ENCODE measurements at regions not wholly inside any gene's neighbourhood (a gene's known extent, or its start where the extent isn't known, plus 50 kb on each side); places are given as distances from the start of the nearest gene placed in this dataset.

DNA sequence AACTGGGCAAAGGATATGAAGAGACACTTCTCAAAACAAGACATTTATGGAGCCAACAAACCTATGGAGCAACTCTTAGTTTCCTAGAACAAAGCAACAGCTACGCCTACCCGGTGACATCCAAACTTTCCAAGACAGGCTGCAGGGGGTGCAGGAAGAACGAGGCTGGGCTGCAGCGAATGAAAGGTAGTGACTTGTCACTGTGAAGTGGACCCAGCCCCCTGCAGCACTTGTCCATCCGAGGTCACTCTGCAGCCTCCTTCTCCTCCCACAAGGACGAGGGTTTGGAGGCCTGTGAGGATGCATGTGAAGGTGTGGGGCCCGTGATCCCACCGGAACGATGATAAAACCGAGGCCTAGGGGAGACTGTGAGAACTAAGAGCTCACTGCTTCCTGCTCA, 192.6 kb upstream of the RPL38 start:
- H3K4me3 ChIP-seq (ENCODE audit: insufficient read depth, low read depth, low read length, poor library complexity, severe bottlenecking) = no peak overlapping the region
- H3K36me3 ChIP-seq (ENCODE audit: control insufficient read depth, insufficient read depth, low read length) = no peaks in the 10 kb centered on the region
- H3K4me1 ChIP-seq (ENCODE audit: control insufficient read depth, insufficient read depth, low read length, poor library complexity, severe bottlenecking) = peaks cover 4% of the 10 kb centered on the region
- DNase-seq = no peak
- H3K9me3 ChIP-seq (ENCODE audit: control insufficient read depth, low read length) = no peaks in the 10 kb centered on the region
- no peaks in the 10 kb centered on the region for H3K27me3 ChIP-seq (replicated peaks; ENCODE audit: control insufficient read depth, insufficient read depth, low read length, poor library complexity, severe bottlenecking)
- no peak overlapping the region for H3K27ac ChIP-seq (ENCODE audit: insufficient read depth, low read length, poor library complexity, severe bottlenecking)

DNA sequence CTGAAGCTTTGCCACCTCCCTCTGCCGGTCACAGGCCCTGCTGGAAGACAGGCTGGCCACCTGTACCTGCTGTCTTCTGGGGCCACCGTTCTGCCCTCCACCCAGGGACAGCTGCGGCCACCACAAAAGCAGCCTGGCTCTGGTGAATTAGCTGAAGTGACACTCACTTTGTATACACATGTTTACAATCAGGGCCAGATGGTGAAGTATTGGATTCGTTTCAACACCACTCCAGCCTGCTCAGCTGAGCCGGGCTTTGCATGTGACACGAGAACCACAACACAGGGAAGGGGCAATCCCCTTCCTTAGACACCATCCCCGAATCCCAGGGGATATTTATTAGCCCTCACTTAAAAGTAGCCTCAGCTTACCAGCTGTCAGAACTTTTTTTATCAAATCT, 191.5 kb upstream of the RPL38 start:
- DNase-seq = no peak
- Histone ChIP-seq H3K36me3 (ENCODE audit: control insufficient read depth, insufficient read depth, low read length) (no peaks in the 10 kb centered on the region), H3K9me3 (ENCODE audit: control insufficient read depth, low read length) (no peaks in the 10 kb centered on the region), H3K4me3 (ENCODE audit: insufficient read depth, low read depth, low read length, poor library complexity, severe bottlenecking) (no peak overlapping the region), H3K27me3 (replicated peaks; ENCODE audit: control insufficient read depth, insufficient read depth, low read length, poor library complexity, severe bottlenecking) (no peaks in the 10 kb centered on the region), H3K4me1 (ENCODE audit: control insufficient read depth, insufficient read depth, low read length, poor library complexity, severe bottlenecking) (peaks cover 4% of the 10 kb centered on the region), H3K27ac (ENCODE audit: insufficient read depth, low read length, poor library complexity, severe bottlenecking) (no peak overlapping the region)

GRCh38 chr17:74012465-74012864, 191.0 kb upstream of the RPL38 start:
- DNase-seq = peak in 1 of 3 donors; percentile 7
- peaks cover 4% of the 10 kb centered on the region for H3K4me1 ChIP-seq (ENCODE audit: control insufficient read depth, insufficient read depth, low read length, poor library complexity, severe bottlenecking)
- H3K36me3 ChIP-seq (ENCODE audit: control insufficient read depth, insufficient read depth, low read length) = no peaks in the 10 kb centered on the region
- H3K4me3 ChIP-seq (ENCODE audit: insufficient read depth, low read depth, low read length, poor library complexity, severe bottlenecking) = no peak overlapping the region
- no peaks in the 10 kb centered on the region for H3K27me3 ChIP-seq (replicated peaks; ENCODE audit: control insufficient read depth, insufficient read depth, low read length, poor library complexity, severe bottlenecking)
- H3K9me3 ChIP-seq (ENCODE audit: control insufficient read depth, low read length) = no peaks in the 10 kb centered on the region
- peak overlapping the region; percentile 16 for H3K27ac ChIP-seq (ENCODE audit: insufficient read depth, low read length, poor library complexity, severe bottlenecking)

GRCh38 chr17:74015316-74015715, 188.2 kb upstream of the RPL38 start:
- Histone ChIP-seq H3K4me3 (ENCODE audit: insufficient read depth, low read depth, low read length, poor library complexity, severe bottlenecking) (no peak overlapping the region), H3K27ac (ENCODE audit: insufficient read depth, low read length, poor library complexity, severe bottlenecking) (no peak overlapping the region), H3K36me3 (ENCODE audit: control insufficient read depth, insufficient read depth, low read length) (no peaks in the 10 kb centered on the region), H3K27me3 (replicated peaks; ENCODE audit: control insufficient read depth, insufficient read depth, low read length, poor library complexity, severe bottlenecking) (no peaks in the 10 kb centered on the region), H3K4me1 (ENCODE audit: control insufficient read depth, insufficient read depth, low read length, poor library complexity, severe bottlenecking) (peaks cover 4% of the 10 kb centered on the region), H3K9me3 (ENCODE audit: control insufficient read depth, low read length) (no peaks in the 10 kb centered on the region)
- no peak for DNase-seq

DNA sequence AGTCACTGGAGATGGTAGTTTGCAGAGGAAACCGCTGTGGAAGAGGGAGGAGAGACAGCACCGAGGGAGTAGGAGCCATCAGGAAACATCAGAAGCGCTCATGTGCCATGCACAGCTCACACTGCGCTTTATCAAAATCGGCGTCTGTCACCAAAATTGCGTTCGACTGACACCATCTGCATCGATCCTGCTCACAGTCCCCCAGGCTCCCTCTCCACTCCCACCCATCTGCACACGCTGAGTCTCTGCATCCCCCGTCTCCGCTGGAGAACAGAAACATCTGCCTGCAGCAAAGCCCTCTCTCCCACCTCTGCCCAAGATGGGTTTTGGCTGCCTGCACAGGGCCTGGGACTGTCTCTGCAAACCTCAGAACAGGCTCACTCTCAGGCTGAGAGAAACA, 187.5 kb upstream of the RPL38 start:
- Histone ChIP-seq H3K4me1 (ENCODE audit: control insufficient read depth, insufficient read depth, low read length, poor library complexity, severe bottlenecking) (peaks cover 4% of the 10 kb centered on the region), H3K36me3 (ENCODE audit: control insufficient read depth, insufficient read depth, low read length) (no peaks in the 10 kb centered on the region), H3K9me3 (ENCODE audit: control insufficient read depth, low read length) (no peaks in the 10 kb centered on the region), H3K27me3 (replicated peaks; ENCODE audit: control insufficient read depth, insufficient read depth, low read length, poor library complexity, severe bottlenecking) (no peaks in the 10 kb centered on the region), H3K4me3 (ENCODE audit: insufficient read depth, low read depth, low read length, poor library complexity, severe bottlenecking) (no peak overlapping the region), H3K27ac (ENCODE audit: insufficient read depth, low read length, poor library complexity, severe bottlenecking) (no peak overlapping the region)
- no peak for DNase-seq

DNA sequence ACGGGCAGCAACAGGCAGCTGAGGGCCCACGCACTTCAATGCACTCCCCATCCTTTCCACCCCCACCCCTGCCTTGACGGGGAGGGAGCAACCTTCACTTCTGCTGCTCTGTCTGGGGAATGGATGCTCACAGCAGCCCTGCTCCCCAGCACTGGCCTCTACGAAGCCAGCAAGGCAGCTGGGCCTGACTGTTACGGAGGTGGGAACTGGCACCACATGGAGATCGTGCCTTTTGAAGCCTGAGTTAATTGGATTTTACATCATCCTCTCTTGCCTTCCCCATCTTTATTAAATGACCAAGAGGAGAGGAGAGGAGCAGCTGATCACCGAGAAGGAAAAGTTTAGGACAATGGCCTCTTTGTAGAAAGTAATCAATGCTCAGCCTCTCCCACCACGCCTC, 187.0 kb upstream of the RPL38 start:
- Histone ChIP-seq H3K36me3 (ENCODE audit: control insufficient read depth, insufficient read depth, low read length) (no peaks in the 10 kb centered on the region), H3K27ac (ENCODE audit: insufficient read depth, low read length, poor library complexity, severe bottlenecking) (no peak overlapping the region), H3K4me1 (ENCODE audit: control insufficient read depth, insufficient read depth, low read length, poor library complexity, severe bottlenecking) (peaks cover 4% of the 10 kb centered on the region), H3K27me3 (replicated peaks; ENCODE audit: control insufficient read depth, insufficient read depth, low read length, poor library complexity, severe bottlenecking) (no peaks in the 10 kb centered on the region), H3K4me3 (ENCODE audit: insufficient read depth, low read depth, low read length, poor library complexity, severe bottlenecking) (no peak overlapping the region), H3K9me3 (ENCODE audit: control insufficient read depth, low read length) (no peaks in the 10 kb centered on the region)
- DNase-seq = no peak

DNA sequence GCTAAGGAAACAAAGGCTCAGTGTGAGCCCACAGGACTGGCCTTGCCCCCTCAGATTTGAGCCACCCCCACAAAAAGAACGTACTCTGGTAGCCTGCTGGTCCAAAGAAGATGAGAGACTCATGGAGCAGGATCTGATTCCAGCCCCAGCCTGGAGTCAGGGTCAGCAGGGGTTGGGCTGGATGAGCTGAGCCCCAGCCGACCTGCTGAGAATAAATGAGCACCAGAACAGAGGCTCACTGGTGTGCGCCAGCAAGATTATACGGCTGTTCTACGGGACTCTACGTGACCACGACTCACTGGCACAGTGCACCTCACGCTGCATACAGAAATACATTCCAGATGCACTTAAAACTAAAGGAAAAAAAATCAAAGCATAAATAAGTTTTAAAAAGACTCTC, 186.0 kb upstream of the RPL38 start:
- H3K27me3 ChIP-seq (replicated peaks; ENCODE audit: control insufficient read depth, insufficient read depth, low read length, poor library complexity, severe bottlenecking) = no peaks in the 10 kb centered on the region
- peaks cover 3% of the 10 kb centered on the region for H3K4me1 ChIP-seq (ENCODE audit: control insufficient read depth, insufficient read depth, low read length, poor library complexity, severe bottlenecking)
- H3K9me3 ChIP-seq (ENCODE audit: control insufficient read depth, low read length) = no peaks in the 10 kb centered on the region
- no peak overlapping the region for H3K27ac ChIP-seq (ENCODE audit: insufficient read depth, low read length, poor library complexity, severe bottlenecking)
- H3K4me3 ChIP-seq (ENCODE audit: insufficient read depth, low read depth, low read length, poor library complexity, severe bottlenecking) = no peak overlapping the region
- no peak for DNase-seq
- H3K36me3 ChIP-seq (ENCODE audit: control insufficient read depth, insufficient read depth, low read length) = no peaks in the 10 kb centered on the region

GRCh38 chr17:74018115-74018514, 185.4 kb upstream of the RPL38 start:
- no peak overlapping the region for H3K4me3 ChIP-seq (ENCODE audit: insufficient read depth, low read depth, low read length, poor library complexity, severe bottlenecking)
- no peak overlapping the region for H3K27ac ChIP-seq (ENCODE audit: insufficient read depth, low read length, poor library complexity, severe bottlenecking)
- H3K4me1 ChIP-seq (ENCODE audit: control insufficient read depth, insufficient read depth, low read length, poor library complexity, severe bottlenecking) = no peaks in the 10 kb centered on the region
- no peaks in the 10 kb centered on the region for H3K36me3 ChIP-seq (ENCODE audit: control insufficient read depth, insufficient read depth, low read length)
- H3K27me3 ChIP-seq (replicated peaks; ENCODE audit: control insufficient read depth, insufficient read depth, low read length, poor library complexity, severe bottlenecking) = no peaks in the 10 kb centered on the region
- DNase-seq = no peak
- H3K9me3 ChIP-seq (ENCODE audit: control insufficient read depth, low read length) = no peaks in the 10 kb centered on the region

GRCh38 chr17:74019271-74019670, 184.2 kb upstream of the RPL38 start:
- Histone ChIP-seq H3K27ac (ENCODE audit: insufficient read depth, low read length, poor library complexity, severe bottlenecking) (no peak overlapping the region), H3K4me1 (ENCODE audit: control insufficient read depth, insufficient read depth, low read length, poor library complexity, severe bottlenecking) (no peaks in the 10 kb centered on the region), H3K4me3 (ENCODE audit: insufficient read depth, low read depth, low read length, poor library complexity, severe bottlenecking) (no peak overlapping the region), H3K36me3 (ENCODE audit: control insufficient read depth, insufficient read depth, low read length) (no peaks in the 10 kb centered on the region), H3K27me3 (replicated peaks; ENCODE audit: control insufficient read depth, insufficient read depth, low read length, poor library complexity, severe bottlenecking) (no peaks in the 10 kb centered on the region), H3K9me3 (ENCODE audit: control insufficient read depth, low read length) (no peaks in the 10 kb centered on the region)
- no peak for DNase-seq

GRCh38 chr17:74019860-74020259, 183.6 kb upstream of the RPL38 start:
- Histone ChIP-seq H3K27me3 (replicated peaks; ENCODE audit: control insufficient read depth, insufficient read depth, low read length, poor library complexity, severe bottlenecking) (no peaks in the 10 kb centered on the region), H3K4me3 (ENCODE audit: insufficient read depth, low read depth, low read length, poor library complexity, severe bottlenecking) (no peak overlapping the region), H3K36me3 (ENCODE audit: control insufficient read depth, insufficient read depth, low read length) (no peaks in the 10 kb centered on the region), H3K4me1 (ENCODE audit: control insufficient read depth, insufficient read depth, low read length, poor library complexity, severe bottlenecking) (no peaks in the 10 kb centered on the region), H3K9me3 (ENCODE audit: control insufficient read depth, low read length) (no peaks in the 10 kb centered on the region), H3K27ac (ENCODE audit: insufficient read depth, low read length, poor library complexity, severe bottlenecking) (no peak overlapping the region)
- DNase-seq = no peak

GRCh38 chr17:74020522-74020921, 183.0 kb upstream of the RPL38 start:
- no peaks in the 10 kb centered on the region for H3K9me3 ChIP-seq (ENCODE audit: control insufficient read depth, low read length)
- H3K27ac ChIP-seq (ENCODE audit: insufficient read depth, low read length, poor library complexity, severe bottlenecking) = no peak overlapping the region
- H3K4me3 ChIP-seq (ENCODE audit: insufficient read depth, low read depth, low read length, poor library complexity, severe bottlenecking) = no peak overlapping the region
- H3K36me3 ChIP-seq (ENCODE audit: control insufficient read depth, insufficient read depth, low read length) = no peaks in the 10 kb centered on the region
- no peak for DNase-seq
- no peaks in the 10 kb centered on the region for H3K4me1 ChIP-seq (ENCODE audit: control insufficient read depth, insufficient read depth, low read length, poor library complexity, severe bottlenecking)
- H3K27me3 ChIP-seq (replicated peaks; ENCODE audit: control insufficient read depth, insufficient read depth, low read length, poor library complexity, severe bottlenecking) = no peaks in the 10 kb centered on the region
